NCI-H526 treated with DMSO at 0.1 percent for 48 hours (cell line): ENCODE measurements at regions not wholly inside any gene's neighbourhood (a gene's known extent, or its start where the extent isn't known, plus 50 kb on each side); places are given as distances from the start of the nearest gene placed in this dataset.
"Not testable (repeated sequence)": the region's sequence is repeated elsewhere in the genome, so short reads cannot be mapped to it uniquely, and the experiment has no call there.

Experiments
- DNase-seq: peaks from one replicate; lab custom pipeline; 2025; lab: John Stamatoyannopoulos, UW

DNA sequence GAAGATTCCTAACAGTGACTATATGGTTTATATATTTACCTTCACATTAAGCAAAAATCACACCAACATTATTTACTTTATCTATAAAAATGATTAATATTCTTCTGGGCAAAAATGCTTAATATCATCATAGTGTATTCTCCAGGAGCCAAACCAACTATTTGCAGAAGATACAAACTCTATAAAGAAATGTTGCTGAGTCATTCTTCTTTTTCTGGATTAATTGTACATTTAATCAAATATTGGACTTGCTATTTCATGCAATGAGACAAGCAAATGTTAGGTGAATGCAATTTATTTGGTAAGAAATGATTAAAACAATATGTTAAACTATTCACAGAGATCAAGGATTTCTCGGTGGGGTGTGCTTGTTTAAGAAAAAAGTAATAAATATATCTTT is 1075.8 kb downstream of the PCDH9 start:
- DNase-seq, result no peak

DNA sequence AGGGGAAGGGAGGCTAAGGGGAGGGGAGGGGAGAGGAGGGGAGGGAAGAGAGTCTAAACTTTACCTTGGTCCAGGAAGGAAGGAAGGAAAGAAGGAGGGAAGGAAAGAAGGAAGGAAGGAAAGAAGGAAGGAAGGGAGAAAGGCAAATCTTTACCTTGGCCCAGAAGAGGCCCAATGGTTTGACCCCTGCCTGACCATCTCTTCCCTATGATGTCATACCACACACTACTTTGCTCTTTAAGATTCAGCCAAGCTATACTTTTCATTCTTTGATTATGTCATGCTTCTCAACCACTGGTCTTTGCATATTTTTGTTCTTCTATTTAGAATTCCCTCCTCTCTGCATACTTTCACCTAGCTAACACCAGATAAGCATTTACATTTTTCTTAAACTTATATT is 1077.5 kb downstream of the PCDH9 start:
- no peak for DNase-seq

DNA sequence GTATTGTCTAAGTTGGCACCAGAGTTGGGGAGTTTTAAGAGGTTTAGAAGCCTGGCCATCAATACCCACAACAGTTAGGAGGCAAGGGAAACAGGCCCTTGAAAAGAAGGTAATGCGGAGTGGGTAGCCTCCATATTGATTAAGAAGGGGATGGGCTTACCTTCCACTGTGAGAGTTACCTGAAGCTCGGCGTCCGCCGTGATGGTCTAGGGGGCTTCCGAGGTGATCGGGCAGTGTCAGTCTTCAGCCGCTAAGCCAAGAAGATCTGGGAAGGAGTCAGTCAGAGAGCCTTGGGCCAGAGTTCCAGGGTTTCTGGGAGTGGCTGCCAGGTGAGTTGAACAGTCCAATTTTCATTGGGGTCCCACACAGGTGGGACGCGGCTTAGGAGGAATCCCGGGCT is 1085.8 kb downstream of the PCDH9 start:
- DNase-seq, result not testable (repeated sequence)

DNA sequence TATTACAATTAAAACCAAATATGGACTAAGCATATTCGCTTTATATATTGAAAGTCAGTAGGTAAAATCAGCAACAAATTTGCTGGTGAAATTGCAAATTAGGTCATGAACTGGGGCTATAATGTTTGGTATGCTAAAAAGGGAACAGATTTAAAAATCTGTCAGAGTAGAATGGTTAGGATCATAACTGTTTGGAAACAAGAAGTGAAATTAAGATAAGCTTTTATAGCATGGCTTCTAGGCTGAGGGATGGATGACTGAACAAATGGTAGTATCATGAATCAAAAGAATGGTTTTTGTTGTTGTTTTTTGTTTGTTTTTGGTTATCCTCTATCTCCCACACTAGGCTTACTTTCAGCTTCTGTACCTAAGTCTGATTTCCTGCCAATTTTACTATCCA is 1090.4 kb downstream of the PCDH9 start:
- DNase-seq, result no peak

DNA sequence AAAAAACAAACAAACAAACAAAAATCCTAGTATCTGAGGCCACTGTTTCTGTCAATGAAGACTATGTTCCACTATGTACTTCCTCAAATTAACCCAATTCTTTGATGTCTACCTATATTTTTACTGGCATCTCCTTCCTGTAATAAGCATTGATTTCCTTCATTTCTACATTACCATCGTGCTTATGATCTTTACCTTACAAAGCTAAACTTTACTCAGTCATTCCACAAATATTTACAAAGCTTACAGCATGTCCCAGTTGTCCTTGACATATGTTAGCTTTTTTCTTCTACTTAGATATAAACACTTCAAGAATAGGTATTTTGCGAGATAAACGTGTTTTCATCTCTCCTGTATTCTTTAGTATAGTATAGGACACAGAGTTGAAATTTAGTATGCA is 1090.9 kb downstream of the PCDH9 start:
- no peak for DNase-seq

DNA sequence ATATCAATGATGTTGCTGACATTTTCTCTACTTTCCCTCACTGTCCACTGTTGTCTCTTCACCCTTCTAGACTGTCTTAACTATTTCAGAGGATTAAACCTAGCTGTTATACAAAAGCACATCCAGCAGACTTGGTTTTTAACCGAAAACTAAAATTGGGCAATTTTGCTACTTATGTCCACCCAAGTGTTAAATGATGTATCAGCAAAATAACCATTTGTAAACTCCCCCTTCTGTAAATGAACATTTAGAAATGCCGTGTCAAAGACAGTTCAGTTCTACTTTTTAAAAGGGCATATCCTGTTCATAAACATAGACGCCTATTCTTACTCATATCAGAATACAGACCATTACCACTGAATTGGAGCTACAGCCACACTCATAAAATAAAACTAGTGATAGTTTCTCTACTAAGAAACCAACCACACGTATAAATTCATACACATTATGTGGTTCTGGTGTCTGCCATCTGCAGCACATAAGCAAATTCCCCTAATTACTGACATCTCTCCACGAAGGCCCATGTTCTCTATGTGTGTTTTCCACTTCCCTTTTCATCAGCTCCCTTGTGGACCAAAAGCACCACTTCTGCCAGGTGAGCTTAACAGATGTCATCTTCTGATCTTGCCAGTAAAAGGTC is 1091.8 kb downstream of the PCDH9 start:
- no peak for DNase-seq

DNA sequence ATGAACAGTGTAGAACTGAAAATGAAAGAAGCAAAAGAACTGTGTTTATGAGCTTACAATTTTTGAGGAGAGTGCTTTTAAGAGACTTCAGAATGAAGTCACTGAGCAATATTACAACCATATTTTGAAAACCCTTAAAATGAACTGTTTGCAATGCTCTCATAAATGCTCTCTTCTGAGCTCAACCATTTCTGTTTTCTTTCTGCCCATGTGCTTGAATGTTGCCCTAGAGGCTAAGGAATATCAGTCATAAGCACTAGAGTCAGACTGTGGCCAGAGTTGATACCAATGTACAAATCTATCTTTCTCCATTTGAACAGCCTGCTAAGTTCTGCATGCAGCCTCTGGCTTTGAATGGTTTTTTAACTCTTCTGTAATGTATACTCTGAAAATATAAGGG is 1092.8 kb downstream of the PCDH9 start:
- no peak for DNase-seq

DNA sequence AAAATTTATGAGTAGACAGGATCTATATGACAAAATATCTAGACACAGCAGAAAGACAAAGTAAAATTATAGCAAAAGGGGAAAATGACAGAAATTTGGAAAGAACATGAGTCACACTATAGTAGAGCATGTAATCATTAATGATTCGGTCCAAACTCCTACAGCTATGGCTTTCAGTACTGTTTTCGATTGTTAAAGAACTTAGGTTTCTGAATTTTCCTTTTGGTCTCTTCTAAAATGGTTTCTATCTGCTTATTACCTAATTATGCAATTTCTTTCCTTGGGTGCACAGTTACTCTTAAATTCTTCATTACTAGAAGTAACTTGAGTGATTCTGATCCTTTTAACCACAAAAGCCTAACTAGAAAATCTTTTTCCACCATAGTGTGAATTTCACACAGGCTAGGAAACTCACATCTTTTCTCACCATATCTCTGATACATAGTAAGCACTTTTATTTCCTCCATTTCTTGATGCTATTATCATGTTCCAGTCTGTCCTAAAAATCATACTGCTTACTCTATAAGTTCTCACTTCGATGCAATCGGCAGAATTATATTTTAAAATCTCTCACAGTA is 1101.4 kb downstream of the PCDH9 start:
- no peak for DNase-seq

DNA sequence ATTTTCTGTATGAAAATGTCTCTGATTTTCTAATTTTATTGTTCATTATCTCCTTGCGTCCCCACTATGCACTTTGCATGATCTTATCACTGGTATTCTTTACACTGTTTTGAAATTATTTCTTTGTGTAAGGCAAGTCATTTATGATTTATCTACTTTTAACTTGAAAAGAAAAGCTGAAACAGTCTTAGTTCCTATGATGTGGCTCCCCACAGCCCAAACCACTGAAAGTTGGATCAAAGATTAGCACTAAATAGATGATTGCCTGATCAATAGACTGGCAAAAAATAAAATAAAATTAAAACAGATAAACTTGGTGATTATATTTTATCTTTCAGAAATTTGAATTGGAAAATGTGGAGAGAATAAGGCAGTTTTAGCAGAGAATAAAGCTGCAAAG is 1101.9 kb downstream of the PCDH9 start:
- DNase-seq, result no peak

DNA sequence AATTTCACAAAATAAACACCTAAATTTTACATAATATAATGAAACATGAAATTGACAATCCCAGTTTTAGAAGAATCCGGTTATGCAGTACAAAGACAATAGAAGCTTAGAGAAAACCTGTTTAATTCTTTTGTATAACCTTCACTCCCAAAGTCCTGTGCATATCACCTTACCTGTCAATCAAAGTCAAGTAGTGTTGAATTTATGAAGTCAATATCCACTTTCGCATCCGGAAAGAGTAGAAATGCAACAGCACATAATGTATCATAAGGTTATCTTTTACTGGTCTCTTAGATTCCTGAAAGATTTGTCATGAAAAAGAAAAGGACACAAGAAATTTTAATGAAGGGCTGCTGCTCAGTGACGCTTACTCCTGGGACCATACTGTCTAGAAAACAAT is 1112.6 kb downstream of the PCDH9 start:
- DNase-seq, result no peak

DNA sequence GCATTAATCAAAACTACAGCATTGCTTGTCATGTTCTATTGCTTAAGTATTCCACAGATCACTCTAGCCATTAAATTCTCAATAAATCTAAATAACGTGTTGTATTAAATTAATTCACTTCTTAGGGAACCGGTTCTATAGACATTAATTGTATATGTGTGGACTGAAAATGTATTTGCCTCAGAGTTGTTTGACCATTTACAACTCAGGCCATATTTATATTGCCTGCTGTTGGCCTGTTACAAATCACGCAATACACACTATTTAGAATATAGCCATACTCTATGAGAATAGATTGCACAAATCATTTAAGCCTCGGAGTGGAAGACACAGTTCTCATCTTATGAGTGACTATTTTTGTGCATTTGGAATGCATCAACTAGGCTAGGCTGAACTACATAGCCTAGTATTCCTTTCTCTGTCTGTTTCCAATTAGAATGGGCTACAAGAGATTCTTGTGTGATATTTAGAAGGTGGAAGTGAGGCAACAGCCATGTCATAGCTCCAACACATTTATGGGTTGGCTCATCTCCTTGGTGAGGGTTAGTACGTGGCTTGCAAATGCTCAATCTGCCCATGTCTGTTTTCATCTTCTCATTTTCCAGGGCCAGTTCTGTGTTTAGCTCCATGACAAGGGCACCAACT is 1116.1 kb downstream of the PCDH9 start:
- no peak for DNase-seq

DNA sequence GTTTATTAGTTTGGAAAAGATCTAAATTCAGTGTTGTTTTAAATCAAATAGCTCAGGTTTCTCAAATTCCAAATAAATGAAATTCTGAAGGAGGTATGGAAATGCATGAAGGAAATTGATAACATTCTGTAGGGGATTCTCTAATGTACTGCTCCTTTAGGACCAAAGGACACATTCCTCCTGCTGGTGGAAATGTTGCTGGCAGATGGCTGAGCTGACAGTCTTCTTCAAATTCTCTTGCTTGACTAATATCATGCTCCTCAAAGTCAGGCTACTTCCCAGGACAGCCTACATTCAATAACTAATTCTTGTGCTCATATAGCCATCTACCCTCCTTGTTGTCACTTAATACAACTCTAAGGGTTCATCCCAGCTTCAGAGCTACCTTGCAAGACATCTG is 1118.5 kb downstream of the PCDH9 start:
- DNase-seq, result no peak

DNA sequence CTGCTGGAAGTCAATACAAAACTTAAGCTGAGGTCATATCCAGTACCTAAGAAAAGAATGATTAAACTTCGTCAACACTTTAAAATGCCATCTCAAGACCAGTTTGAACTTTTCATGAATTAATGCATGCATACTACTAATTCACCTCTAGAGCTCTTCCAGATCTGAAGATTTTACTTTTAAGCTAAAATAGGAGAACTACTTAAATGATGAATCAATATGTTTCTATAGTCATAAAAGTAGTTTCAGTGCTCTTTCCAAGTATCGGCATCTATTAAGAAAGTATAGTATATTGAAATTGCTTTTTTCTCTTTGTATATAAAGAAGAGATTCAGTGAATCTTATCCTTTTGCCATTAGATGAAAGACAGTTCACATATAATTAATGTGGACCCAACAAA is 1123.9 kb downstream of the PCDH9 start:
- no peak for DNase-seq

DNA sequence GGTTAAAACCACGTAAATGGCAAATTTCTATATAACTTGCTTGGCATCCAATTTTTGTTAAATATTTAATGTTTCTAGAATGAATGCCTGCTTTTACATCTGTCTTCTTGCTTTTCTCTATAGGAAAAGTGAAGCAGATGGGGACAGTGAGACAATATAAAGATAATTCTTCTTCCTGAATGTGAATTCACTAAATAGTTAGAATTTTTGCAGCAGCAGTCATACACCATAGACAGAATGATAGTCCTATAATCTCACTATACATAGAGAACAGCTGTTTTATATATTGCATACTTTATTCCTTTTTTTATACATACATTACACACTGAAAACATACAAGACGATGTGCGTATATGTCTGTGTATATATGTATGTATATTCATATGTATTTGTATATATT is 1127.3 kb downstream of the PCDH9 start:
- no peak for DNase-seq

DNA sequence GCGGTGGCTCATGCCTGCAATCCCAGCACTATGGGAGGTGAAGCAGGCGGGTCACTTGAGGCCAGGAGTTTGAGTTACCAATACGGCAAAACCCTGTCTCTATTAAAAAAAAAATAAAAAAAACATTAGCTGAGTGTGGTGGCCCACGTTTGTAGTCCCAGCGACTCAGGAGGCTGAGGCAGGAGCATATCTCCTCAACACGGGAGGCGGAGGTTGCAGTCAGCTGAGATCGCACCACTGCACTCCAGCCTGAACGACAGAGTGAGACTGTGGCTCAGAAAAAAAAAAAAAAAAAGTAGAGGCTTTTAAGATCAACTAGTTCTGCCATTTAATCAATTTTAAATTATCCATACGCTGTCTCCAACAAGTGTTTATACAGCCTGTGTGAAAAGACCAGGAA is 1130.3 kb downstream of the PCDH9 start:
- DNase-seq, result no peak

DNA sequence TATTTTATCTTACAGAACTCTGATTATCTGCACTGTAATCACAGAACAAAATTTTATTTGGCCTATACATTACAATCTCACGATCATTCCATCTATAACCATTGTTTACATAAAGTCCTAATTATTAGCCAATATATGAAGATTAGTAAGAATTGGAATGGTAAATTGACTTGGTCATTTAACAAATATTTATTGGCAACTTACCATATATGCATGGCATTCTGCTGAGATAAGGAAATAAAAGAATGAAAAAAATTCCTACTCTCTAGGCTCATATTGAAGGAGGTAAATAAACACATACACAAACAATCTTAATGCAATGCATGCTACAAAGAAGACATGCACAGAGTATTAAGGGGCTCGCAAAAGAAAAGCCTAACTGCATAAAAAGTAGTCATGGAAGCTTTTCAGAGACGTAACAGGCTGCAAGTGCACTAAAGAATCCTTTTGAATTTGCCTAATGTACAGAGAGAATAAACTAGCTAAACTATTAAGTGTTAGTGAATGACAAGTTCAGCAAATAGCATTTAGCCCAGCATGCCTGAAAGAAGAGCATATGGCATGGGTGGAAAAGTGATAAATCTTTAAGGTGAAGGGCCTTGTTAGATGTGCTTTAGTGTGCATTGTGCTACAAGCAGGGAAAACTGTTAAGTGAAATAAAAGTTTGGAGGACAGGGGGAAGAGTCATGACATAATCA is 1131.1 kb downstream of the PCDH9 start:
- DNase-seq, result no peak

DNA sequence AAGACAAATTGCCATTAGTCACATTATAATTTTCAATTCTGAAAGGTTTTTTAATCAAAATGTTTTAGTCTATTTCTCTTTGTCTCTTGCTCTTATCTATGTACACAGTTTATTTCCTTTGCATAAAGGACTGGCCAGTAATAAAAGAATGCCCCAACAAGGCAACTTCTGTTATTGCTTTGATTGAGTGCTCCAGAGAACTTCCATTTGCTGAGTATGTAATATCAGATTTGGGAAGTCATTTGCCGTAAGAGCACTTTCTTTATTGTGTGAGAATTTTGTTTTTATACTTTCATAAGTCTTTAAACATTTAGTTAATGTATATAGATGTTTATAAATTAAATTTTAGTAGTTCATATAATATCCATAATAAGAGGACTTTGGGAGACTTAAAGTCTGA is 1140.4 kb downstream of the PCDH9 start:
- no peak for DNase-seq

DNA sequence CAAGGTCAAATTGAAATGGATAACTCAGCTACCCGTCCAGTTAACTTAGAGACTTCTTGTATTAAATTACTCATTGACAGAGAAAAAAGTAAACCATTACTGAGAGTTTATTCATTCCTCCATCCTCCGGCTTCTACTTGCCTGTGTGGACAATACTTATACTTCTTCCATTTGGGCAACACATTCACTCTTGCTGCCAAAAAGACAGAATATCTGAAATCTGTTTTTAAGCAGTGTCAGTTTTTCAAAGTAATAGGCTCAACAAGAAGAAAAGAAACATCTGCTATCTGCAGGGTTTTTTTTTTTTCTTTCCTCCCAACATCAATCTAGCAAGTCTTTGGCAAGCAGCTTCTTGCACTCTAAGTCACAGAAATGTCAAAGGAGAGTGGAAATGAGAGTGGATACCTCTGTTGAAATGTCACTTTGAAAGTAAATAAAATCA is 1142.8 kb downstream of the PCDH9 start:
- DNase-seq, result no peak

DNA sequence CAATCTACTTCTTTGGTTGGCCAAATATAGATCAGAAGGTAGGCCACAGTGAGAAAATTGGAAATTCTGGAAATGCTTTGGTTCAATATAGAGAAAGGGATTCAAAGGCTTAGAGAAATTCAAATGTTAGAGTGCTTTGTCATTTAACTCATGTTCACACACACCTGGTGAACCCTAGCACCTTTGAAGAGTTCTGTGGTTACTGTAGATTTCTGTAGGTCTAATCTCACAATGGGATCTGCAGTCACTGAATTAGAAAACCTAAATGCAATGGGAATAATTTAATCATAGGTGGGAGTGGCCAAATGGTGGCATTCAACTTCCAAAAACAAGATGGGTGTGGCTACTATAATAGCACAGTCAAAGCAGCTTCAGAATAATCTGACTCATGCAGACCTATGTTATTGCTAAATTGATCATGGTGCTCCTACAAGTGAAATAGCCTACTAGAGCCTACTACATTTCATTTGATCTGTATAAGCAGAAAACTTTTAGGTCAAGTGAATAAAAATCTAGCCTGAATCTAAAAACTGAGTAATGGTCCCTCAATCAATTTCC is 1152.9 kb downstream of the PCDH9 start:
- DNase-seq, result no peak

DNA sequence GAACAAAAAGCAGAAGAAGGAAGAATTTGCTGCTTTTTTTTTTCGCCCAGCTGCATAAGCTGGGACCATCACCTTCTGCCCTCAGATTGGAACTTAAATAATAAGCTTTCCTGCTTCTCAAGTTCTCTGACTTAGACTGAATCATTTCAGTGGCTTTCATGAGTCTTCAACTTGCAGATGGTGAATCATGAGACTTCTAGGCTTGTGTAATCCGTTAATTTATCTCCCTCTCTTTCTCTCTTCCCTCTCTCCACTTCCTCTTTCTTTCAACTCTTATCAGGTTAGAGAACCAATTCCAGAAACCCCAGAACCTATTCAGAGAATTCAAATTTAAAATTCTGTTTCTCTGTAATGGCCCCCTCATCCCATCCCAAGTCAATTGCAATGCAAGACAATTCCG is 1153.7 kb downstream of the PCDH9 start:
- DNase-seq, result no peak

DNA sequence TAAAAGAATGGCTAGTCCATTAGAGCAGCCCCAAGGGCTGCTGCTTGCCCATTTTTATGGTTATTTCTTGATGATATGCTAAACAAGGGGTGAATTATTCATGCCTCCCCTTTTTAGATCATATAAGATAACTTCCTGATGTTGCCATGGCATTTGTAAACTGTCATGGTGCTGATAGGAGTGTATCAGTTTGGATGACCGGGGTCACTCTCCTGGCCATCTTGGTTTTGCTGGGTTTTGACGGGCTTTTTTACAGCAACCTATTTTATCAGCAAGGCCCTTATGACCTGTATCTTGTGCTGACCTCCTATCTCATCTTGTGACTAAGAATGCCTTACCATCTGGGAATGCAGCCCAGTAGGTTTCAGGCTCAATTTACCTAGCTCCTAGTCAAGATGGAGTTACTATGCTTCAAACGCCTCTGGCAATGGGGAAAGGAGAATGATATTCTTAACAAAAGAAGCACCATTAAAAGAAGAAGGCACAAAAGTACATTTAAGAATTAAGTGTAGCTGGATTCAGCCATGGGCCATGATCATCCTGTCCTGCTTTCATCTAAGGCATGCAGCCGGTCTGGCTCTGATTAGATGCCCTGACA is 1156.0 kb downstream of the PCDH9 start:
- no peak for DNase-seq

DNA sequence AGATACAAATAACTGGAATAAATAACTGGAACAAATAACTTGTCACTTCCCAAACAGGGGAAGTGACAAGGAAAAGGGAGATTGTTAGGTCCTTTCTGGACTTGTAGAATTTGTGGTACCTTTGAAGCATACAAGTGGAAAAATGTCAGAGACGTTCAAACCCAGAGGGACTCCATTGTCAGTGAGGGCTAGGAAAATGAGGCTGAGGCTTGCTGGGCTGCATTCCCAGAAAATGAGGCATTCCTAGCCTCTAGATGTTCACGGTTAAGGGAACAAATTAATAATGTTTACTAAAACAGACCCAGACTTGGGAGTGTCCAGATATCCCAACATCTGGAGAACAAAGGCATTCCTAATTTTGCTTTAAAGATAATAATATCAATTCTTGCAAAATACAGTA is 1158.0 kb downstream of the PCDH9 start:
- not testable (repeated sequence) for DNase-seq
